Activated CD8-positive, alpha-beta memory T cell treated with anti-CD3 and anti-CD28 coated beads for 24 hours (primary cell): ENCODE measurements at regions not wholly inside any gene's neighbourhood (a gene's known extent, or its start where the extent isn't known, plus 50 kb on each side); places are given as distances from the start of the nearest gene placed in this dataset.

Experiments used
- DNase-seq: peaks from one replicate; pipeline ENCODE4 v3.0.0-alpha.2; 2020

GRCh38 chr15:29601811-29602210 lies 220.5 kb downstream of the TJP1 start:
- no peak for DNase-seq

GRCh38 chr15:29600262-29600661 lies 222.0 kb downstream of the TJP1 start:
- DNase-seq: no peak

- DNase-seq: no peak
Measured at GRCh38 chr15:29596266-29596665, 226.0 kb downstream of the TJP1 start.

GRCh38 chr15:29593629-29594028 lies 228.6 kb downstream of the TJP1 start:
- DNase-seq: no peak

GRCh38 chr15:29593111-29593510 lies 229.2 kb downstream of the TJP1 start:
- no peak for DNase-seq

GRCh38 chr15:29590701-29591100 lies 231.6 kb downstream of the TJP1 start:
- DNase-seq: no peak

- no peak for DNase-seq
Measured at GRCh38 chr15:29589975-29590374, 232.3 kb downstream of the TJP1 start.

GRCh38 chr15:29589416-29589815 lies 232.9 kb downstream of the TJP1 start:
- no peak for DNase-seq

- DNase-seq: no peak
Measured at GRCh38 chr15:29573197-29573838, 248.9 kb downstream of the TJP1 start.

GRCh38 chr15:29571792-29572431 lies 250.4 kb downstream of the TJP1 start:
- no peak for DNase-seq

- DNase-seq: peak; percentile 57
Measured at GRCh38 chr15:29570948-29571791, 251.1 kb downstream of the TJP1 start.

GRCh38 chr15:29570121-29570947 lies 251.9 kb downstream of the TJP1 start:
- no peak for DNase-seq

- DNase-seq: no peak
Measured at GRCh38 chr15:29569533-29570092, 252.7 kb downstream of the TJP1 start.

GRCh38 chr15:29568840-29569532 lies 253.3 kb downstream of the TJP1 start:
- DNase-seq: no peak

- DNase-seq: no peak
Measured at GRCh38 chr15:29567336-29567735, 254.9 kb downstream of the TJP1 start.

- no peak for DNase-seq
Measured at GRCh38 chr15:29566914-29567313, 255.4 kb downstream of the TJP1 start.

- DNase-seq: no peak
Measured at GRCh38 chr15:29563112-29563511, 259.2 kb downstream of the TJP1 start.

GRCh38 chr15:29560896-29561295 lies 261.4 kb downstream of the TJP1 start:
- DNase-seq: no peak

GRCh38 chr15:29558261-29558660 lies 264.0 kb downstream of the TJP1 start:
- DNase-seq: no peak

- DNase-seq: no peak
Measured at GRCh38 chr15:29557171-29557570, 265.1 kb downstream of the TJP1 start.

GRCh38 chr15:29556380-29556779 lies 265.9 kb downstream of the TJP1 start:
- DNase-seq: no peak

- DNase-seq: no peak
Measured at GRCh38 chr15:29554531-29554930, 267.7 kb downstream of the TJP1 start.
